Amniotic stem cell (primary cell): ENCODE measurements at regions not wholly inside any gene's neighbourhood (a gene's known extent, or its start where the extent isn't known, plus 50 kb on each side); places are given as distances from the start of the nearest gene placed in this dataset.

Experiments used
- DNase-seq: peaks from one replicate; lab custom pipeline; 2025; lab: John Stamatoyannopoulos, UW

DNA sequence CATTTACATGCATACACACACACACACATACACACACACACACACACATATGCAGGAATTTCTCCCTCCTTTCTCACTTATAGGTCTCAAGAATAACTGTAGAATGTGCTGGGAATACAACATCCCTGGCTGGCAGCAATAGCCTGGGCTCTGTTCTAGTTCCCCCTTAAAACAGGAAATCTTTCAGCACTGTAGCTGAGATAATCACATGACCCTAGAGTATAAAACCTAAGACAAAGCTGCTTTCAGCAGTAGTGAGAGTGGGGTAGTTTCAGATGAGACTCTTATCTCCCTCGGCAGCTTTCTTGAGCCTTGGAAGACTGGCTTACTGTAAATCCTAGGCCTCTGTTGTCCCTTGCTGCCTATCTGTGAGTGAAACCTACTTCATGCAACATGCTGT lies 137.4 kb upstream of the AKR1E2 start:
- no peak for DNase-seq

DNA sequence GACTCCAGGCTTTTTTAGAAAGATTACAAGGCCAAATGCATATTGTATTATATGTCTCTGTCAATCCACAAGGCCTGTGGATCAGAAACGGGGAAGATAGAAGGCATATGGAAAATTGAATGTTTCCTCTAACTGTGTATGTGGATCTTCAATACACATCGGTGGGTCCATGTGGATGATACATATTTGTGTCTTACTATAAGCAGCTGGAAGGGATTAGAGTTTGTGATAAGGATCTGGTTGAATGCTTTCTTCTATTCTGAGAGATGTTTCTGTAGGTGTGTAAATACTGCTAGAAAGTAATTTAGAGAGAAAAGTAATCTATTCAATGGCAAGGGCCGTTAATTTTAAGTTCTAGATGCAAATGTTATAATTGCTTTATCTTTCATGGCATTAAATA lies 137.8 kb upstream of the AKR1E2 start:
- DNase-seq = no peak

DNA sequence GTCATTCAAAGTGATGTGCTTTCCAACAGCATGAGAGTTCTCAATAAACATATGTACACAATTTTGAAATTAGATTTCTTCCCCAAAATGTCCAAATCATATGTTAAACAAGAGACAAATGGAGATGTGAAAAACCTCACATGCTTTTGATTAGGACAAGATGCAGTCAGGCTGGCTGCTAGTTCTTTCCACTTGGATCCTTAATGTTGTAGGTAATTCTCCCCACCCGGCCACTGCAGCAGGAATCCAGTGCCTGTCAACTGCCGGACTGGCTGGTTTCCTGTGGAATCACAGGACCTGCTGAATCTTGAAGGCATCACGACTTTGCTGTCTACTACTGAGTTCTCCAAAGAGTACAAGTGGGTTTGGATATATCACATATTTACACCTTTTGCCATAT lies 138.6 kb upstream of the AKR1E2 start:
- DNase-seq = no peak

DNA sequence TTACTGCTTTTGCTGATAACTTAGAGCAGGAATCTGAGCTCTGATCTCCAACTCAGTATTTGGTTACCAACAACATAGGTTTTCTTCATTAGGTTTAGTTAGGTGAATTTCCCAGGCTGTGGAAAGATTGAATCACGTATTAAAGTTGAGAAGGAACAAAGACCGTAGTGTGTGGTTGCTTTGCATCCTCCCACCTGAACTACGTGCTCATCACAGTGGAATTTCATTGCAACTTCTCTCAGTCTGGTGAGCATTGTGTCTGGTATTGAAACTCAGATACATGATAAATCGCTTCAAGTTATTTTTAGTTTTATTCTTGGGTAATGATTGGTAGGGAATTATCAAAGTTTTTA lies 139.4 kb upstream of the AKR1E2 start:
- DNase-seq = no peak

DNA sequence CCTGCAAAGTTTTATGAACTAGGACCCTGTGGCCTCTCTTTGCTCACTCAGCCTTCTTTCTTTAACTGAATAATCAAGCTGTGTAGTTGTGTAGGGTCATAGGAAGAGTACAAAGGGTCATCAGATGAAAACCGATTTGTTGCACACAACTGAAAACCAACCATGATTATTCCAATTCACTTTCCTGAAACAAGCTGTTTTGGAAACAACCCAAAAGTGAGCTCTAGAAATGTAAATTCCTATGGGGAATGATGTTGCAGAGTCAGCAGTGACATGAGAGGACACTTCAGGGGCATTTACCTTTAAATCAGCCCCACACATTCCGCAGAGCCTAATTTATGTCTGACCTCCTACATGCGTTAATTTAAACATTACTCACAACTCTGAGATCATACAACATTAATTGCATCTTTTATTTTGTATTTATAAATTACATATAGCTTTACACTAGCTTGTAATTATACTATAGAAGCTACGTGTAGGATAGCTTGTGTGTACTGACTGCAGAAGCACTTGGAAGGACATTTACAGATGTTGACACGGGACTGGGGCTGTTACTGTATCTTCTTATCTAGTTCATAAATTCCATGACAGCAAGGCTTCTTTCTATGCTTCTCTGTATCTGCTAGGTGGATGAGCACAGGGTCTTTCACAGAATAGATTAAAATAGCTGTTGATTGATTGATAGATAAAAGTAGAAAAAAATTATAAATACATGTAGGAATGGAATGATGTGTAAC lies 139.9 kb upstream of the AKR1E2 start:
- no peak for DNase-seq

DNA sequence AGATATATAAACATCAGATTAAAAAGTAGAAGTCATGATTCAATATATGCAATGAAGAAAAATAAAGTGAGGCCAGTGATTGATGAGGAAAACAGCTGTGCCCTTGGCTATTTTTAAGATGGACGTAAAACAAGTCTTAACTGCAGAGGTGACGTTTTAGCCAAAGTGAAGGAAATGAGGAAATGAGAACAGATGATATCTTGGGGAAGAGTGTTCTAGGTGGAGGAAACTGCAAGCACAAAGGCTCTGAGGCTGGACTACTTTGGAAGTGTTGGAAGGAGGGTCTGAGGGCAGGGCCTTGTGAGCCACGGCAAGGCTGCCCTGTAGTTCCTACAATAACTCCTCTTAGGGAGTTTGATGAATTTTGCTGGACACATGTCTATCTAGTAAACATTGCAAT lies 140.5 kb upstream of the AKR1E2 start:
- no peak for DNase-seq

DNA sequence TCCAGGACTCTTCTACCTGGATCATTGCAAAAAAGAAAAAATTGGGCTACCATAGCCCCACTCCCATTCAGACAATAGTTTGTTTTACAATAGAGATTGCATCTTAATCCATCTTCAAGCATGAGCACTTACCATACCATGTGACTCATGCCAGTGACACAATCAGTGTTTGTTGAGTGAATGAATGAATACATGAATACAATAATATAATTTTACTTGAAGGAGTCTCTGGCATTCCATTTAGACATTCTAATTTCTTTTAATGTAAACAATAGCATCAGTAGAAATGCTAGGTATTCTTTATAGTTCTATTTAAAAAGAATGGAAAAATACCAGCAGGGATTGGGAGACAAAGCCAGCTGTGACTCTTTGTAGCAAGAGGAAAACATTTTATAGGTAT lies 141.6 kb upstream of the AKR1E2 start:
- no peak for DNase-seq

DNA sequence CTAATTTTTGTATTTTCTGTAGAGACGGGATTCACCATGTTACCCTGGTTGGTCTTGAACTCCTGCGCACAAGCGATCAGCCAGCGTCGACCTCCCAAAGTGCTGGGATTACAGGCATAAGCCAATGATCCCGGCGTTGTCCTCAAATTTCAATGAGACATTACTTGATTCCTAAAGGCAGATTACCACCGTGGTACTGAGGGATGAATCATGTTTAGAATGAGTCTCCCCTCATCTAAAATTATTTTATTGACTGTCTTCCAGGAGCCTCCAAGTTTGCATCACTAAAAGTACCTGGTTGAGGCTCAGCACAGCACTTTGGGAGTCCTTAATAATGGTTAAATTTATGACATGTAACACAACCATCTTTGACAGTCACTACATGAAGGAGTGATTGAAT lies 142.2 kb upstream of the AKR1E2 start:
- DNase-seq = no peak

DNA sequence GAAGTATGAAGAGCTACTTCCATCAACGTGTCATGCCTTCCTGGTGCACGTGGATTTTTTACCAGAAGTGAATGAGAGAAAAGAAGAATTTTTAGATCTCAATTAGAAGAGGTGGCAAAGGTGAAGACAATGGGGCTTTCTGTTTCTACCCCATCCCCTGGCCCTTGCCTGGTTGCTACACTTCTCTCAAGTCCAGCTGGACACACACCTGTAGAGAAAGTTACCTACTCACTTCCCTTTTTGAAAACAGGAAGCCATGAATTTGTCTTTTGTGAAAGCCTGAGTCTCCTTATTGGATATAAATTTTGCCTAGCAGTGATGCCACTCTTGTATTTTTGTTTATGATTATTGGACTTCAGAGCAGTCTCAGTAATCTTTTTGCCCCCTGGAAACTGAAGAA lies 142.9 kb upstream of the AKR1E2 start:
- no peak for DNase-seq

DNA sequence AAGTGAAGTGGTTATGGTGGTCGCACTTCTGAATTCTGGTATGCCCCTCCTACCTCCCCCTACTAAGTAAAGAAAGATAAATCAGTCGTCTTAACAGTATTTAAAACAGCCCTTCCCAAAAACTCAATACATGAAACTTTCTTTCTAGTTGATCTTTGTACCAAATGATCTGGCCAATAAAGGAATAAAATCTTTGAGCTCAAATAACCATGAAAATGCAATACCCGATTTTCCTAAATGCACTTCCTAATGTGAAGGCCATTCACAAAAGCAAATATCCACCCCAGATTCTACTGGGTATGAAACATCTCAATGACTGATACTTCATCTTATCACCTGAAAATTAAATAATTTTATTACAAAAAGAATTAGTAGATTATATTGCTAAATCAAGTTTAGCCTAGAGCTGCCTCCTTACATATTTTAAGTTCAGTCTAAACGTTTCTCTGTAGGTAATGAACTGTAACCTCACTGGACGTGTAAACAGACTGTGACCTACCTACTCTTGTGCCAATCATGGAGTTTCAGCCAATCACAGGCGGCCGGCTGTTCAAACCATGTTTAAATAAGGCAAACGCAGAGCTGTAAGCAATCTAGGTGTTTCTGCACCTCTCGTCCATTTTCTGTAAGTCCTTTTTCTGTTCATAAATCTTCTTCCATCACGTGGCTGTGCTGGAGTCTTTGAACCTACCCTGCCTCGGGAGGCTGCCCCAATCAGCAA lies 146.9 kb upstream of the AKR1E2 start:
- DNase-seq = no peak

DNA sequence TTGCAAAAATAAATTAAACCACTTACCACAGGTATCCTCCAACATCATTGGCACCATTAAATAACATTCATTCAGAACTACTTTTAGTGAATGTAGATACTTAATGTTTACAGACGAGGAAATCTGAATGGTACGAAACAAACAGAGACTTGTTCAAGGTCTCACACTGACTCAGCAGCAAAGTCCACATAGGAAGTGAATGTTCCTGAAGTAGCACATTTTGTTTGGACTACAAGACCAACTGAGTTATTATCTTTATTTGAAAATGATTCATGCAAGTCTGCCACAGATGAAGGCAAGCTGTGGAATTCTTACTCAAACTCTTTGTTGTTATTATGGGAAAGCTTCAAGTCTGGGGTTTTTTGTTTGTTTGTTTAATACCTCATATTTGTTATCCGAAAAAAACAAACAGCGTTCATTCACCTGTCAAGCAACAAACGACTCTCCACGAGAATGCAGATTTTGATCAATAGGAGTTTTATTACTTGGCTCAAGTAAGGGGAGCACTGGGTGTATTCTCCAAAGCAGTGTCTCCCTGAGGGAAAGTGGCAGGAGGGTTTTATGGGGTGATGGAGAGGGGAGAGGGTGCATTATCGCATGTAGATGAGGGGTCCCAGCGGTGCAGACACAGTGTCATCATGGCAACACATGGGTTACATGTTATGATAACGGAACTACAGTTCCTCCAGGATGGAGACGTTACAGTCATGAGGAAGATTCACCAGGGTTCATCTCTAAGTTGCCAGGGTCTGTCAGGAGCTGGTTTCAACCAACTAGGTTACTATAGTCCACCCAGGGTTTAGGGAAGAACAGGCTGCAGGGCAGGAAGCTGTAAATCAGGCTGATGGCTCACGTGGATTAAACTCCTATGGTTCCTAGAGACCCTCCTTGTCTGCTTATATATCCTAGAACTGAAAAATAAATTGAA lies 147.7 kb upstream of the AKR1E2 start:
- no peak for DNase-seq

DNA sequence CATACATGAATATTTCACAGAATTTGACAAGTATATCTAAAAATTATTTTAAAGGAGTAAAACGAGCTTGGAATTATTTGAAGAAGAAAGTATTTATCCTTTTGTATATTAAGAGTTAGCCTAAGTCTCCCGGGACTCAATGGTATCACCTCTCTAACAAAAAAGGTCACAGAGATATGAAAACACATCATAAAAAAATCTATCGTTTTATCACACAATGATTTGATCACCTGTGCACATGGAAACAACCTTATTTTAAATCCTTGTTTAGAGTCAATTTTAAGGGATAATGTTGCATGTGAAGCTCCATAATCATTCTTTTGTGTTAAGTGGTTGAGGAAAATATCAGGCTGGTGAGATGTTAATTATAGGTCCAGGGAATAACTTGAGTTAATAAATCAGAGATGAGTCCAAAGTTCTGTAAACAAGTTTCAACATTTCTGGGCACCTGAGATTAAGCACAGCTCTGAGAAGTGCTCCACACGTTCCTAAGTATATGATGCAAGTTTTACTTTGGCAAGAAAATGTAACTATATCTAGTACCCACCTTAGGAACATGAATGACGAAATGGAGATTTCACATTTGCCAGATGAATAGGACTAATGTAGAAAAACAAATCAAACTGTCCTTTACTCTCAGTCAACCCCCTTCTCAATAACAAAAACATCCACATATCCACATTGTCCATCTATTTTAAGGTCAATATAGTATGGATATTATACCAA lies 148.5 kb upstream of the AKR1E2 start:
- no peak for DNase-seq

DNA sequence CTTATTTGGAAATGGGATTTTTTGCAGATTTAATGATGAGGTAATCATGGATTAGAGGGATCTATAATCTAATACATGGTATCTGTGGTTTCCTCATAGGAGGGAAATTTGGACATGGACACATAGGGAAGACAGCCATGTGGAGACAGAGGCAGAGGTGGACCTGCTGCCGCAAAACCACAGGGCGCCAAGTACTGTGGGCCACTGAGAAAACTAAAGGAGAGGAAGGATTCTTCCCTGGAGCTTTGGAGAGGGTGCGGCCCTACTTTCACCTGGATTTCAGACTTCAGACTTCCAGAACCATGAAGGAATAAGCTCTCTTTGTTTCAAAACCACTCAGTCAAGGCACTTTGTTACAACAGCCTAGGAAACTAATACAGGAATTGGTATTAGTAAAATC lies 149.4 kb upstream of the AKR1E2 start:
- DNase-seq = no peak

DNA sequence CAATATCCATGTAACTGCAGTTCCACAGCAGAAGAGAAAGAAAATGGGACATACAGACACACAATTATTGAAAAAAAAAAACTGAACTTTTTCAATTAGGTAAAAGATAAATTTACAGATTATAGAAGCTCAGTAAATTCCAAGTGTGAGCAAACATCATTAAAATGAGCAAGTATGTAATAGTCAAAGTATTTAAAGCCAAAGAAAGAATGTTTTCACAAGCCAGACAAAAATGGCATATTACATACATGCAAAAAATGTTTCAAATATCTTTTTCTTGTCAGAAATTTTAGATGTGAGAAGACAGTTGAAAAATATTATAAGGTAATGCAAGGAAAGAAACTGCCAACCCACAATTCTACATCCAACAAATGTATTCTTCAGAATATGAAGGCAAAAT lies 150.2 kb upstream of the AKR1E2 start:
- no peak for DNase-seq

DNA sequence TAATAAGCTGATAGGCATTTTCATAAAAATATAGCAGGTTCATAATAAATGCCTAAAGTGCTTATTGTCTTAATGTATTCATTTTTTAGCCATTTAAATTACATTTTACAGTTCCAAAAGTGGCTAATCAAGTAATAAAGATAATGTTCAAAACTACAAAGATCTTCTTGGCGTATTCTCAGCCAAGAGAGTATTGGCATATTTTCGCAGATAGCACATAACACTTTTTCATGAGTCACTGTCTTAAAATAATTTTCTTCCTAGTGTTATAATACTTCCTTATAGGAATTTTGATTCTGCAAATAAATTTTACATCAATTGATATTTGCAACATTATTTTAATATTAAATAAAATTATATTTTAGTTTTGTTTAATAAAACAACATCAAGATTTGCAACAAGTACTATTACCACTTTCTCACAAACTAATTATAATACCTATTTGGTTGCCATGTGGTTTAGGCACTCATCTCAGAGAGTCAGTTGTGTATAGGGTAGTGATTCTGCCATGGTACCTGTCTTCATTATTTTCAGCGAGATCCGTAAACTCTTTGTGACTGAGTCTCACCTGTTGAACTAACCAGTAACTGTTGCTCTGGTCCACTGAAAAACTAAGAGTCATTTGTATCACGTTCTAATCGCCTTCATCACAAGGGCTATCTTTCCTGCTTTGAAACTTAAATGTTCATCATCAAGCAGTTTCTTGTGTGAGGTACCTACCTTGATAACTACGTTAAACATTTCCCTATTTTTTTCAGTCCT lies 152.5 kb upstream of the AKR1E2 start:
- no peak for DNase-seq

DNA sequence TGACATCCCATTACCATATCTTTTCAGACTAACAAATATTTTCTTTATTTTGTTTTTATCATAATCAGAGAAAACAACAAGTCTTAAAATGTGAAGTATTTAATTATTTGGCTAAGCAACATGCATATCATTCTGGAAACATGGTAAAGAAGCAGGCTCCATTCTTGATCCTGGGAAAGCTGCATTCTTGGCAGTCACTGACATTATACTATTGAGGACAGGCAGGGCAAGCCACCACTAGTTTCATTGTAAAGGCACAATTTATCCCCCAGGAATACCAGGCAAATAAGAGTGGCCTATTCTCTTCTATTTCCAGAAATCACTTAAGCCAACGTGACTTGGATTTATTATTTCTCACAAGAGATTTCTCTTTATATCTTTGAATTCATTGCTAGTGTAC lies 153.8 kb upstream of the AKR1E2 start:
- no peak for DNase-seq

DNA sequence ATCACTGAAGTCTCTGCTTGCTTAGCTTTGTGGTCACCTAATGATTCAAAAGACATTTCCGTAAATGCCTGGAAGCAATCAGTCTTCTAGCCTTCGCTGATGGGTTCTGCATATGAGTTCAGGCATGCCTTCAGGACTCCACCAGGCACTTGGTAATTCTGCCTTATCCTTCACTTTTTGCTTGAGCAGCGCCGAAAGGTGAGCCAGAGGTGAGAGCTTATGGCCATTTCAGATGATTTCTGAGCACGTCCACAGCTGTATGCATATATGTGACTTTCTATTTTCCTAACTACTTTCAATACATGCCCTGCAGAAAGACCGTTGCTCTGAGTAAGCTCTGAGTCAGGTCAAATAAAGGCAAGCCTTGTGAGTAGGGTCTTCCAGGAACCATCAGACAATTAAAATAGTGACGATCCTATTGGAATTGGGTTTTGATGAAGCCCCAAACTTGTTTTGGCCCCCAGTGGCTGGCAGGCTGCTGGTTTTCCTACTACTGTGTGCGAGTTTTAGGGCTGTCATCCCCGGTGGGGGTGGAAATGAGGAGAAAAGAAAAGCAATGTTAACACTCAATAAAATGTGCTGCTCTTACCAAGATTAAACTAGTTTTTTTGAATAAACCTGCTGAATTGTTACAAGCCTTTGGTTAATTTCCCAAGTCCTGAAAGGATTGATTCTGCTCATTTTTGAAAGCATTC lies 154.4 kb upstream of the AKR1E2 start:
- DNase-seq = no peak

DNA sequence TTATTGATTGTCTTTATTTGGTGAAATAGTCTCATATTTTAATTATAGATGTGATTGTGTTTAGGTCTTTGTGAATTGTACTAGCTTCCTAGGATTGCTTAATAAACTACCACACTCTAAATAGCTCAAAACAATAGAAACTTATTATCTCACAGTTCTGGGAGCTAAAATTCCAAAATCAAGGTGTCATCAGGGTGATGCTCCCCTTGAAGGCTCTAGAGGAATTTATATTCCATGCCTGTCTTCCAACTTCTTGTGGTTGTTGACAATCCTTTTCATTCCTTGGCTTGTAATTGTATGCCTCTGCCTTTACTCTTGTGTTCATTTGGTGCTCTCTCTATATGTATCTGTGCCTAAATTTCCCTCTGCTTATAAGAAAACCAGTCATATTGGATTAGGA lies 155.3 kb upstream of the AKR1E2 start:
- no peak for DNase-seq

DNA sequence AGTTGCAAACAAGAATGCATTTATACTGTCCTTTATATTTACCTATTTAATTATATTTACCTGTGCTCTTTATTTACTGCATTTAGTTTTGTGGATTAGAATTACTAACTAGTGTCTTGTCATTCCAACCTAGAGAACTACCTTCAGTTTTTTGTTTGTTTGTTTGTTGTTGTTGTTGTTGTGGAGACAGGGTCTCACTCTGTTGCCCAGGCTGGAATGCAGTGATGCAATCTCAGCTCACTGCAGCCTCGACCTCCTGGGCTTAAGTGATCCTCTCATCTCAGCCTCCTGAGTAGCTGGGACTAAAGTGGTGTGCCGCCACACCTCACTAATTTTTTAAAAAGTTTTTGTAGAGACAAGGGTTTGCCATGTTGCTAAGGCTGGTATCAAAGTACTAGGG lies 156.4 kb upstream of the AKR1E2 start:
- DNase-seq = no peak

DNA sequence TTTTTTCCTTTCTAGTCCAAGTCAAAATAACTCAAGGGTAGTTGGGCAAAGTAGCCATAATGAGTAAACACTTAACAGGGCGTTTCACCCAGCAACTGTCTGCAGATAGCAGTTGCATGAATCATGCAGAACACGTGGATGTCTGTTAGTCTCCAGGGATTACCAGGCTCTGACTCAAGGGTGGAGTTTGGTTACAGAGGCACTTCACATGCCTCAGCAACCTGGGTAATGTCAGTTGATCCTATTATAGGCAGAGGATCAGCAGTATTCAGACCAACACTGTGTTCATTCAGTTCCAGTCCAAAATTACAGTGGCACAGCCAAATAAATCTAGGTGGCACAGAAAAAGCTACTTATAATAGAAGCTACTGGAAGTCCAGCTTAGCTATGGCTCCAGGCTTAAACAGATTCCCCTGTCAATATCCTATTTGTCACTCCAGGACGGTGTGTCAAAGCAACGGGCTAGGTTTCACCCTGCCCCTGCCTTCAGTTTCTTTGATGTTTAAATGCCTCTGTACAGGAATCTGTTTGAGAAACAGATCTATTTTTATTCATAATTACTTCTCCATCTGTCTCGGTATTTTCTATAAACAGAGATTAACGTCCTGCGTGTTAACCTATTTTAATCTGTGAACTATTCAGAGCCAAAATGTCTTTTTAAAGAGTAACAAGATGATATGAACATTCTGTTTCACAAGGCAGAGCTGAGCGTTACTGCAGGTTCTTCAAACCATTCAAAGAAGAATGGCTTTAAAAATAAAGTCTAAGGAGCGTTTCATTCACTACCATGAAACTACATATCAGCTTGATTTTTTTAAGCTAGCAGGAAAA lies 162.6 kb upstream of the AKR1E2 start:
- peak; percentile 92 for DNase-seq
